Fibroblast of peridontal ligament (primary cell): ENCODE measurements at regions not wholly inside any gene's neighbourhood (a gene's known extent, or its start where the extent isn't known, plus 50 kb on each side); places are given as distances from the start of the nearest gene placed in this dataset.
A peak's percentile ranks its signal among the peaks of the same experiment; 100 is the strongest.
"Not testable (repeated sequence)": the region's sequence is repeated elsewhere in the genome, so short reads cannot be mapped to it uniquely, and the experiment has no call there.

ENCODE experiments used
- DNase-seq: peaks from one replicate; pipeline ENCODE4 v3.0.0-alpha.2; 2010; ENCODE audit errors: extremely low read depth

DNA sequence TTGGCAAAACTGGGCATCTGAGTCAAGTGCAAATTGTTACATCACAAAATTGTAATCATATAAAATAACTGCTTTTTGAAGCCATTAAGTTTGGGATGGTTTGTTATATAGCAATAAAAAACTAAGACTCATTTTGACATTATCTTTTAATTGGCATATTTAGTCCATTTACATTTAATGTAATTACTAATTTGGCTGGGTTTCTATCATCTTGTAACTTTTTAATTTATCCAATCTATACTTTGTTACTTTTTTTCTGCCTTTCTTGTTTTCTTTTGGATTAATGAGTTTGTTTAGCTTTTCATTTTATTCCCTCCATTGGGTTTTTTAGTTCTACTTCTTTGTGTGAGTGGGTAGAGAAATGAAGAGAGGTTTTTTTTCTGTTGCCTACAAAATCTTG, 76.3 kb downstream of the DRAM2 start:
- no peak for DNase-seq

DNA sequence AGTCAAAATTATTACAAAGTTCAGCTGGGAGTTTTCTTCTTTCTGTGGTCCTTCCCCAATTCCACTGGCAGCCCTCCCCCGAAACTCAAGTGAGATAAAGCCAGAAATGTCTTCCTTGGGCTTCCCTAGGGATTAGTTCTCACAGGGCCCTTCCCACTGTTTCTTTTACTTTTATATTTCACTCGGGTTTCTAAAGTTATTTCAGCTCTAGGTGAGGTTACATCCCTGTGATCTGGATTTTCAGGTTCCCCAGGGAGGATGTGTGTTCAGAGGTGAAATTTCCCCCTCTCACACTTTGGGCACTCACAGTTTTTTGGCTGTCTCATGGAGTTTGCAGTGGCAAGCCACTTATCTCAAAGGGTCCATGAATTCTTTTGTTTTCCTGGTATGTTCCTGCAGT, 77.3 kb downstream of the DRAM2 start:
- DNase-seq: no peak

DNA sequence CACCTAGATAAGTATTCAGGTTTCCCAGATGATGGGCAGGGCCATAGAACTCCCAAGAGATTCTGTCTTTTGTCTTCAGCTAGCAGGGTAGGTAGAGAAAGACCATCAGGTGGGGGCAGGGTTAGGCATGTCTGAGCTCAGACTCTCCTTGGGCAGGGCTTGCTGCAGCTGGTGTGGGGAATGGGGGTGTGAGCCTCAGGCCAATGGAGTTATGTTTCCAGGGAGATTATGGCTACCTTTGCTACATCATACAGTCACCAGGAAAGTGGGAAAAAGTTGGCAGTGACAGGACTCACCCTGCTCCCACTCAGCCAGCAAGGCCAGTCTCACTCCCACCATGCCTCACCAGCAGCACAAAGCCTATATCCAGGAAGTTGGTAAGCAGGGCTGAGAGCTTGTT, 77.8 kb downstream of the DRAM2 start:
- DNase-seq: no peak

DNA sequence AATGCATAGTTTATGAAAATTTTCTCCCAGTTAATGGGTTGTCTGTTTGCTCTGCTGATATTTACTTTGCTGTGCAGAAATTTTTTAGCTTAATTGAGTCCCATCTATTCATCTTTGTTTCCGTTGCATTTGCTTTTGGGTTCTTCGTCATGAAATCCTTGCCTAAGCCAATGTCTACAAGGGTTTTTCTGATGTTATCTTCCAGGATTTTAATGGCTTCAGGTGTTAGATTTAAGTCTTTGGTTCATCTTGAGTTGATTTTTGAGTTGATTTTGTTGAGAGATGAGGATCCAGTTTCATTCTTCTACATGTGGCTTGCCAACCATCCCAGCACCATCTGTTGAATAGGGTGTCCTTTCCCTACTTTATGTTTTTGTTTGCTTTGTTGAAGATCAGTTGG, 85.2 kb downstream of the DRAM2 start:
- no peak for DNase-seq

DNA sequence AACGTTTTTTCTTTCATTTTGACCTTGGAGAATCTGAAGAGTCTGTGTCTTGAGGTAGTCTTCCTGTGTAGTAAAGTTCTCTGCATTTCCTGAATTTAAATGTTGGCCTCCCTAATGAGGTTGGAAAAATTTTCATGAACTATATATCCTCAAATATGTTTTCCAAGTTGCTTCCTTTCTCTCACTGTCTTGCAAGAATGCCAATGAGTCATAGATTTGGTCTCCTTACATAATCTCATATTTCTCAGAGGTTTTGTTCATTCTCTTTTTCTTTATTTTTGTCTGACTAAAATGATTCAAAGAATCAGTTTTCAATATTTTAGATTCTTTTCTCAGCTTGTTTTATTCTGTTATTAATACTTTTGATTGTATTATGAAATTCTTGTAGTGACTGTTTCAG, 87.6 kb downstream of the DRAM2 start:
- peak; percentile 56 for DNase-seq

DNA sequence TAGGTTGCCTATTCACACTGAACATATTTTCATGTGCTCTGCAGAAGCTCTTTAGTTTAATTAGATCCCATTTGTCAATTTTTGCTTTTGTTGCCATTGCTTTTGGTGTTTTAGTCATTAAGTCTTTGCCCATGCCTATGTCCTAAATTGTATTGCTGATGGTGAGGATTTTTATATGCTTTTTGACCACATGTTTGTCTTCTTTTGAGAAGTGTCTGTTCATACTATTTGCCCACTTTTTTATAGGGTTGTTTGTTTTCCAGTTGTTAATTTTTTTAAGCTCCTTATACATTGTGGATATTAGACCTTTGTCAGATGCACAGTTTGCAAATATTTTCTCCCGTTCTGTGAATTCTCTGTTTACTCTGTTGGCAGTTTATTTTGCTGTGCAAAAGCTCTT, 84.5 kb upstream of the LRIF1 start:
- DNase-seq: not testable (repeated sequence)

DNA sequence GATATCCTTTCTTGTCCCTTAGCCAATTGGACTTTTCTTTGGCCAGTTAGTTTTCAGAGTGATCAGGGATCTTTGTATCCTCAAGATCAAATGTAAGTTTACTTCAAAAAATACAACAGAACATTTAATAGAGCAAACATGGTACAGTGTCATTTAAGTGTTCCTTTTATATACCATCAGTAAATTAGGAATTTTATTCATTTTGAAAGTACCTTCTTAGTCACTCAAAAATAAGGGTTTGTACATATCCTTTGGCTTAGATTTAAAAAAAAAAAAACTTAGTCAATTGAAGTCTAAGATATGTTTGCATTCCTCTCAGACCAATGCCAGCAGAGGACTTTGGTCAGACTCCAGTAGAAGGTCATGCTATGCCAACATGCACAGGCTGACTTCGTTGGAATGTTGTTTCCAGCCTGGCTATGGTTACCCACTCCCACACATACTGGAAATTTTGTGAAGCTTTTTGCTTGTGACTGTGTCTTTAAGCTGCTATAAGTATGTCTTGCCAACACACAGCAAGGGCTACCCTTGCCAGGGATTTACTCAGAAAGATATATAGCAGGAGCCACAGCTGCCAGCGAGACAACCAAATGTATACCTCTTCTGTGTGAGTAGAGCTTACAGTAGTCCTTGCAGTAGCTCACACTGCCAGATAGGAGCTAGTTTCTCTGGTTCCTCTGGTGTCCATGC, 81.5 kb upstream of the LRIF1 start:
- peak; percentile 45 for DNase-seq

DNA sequence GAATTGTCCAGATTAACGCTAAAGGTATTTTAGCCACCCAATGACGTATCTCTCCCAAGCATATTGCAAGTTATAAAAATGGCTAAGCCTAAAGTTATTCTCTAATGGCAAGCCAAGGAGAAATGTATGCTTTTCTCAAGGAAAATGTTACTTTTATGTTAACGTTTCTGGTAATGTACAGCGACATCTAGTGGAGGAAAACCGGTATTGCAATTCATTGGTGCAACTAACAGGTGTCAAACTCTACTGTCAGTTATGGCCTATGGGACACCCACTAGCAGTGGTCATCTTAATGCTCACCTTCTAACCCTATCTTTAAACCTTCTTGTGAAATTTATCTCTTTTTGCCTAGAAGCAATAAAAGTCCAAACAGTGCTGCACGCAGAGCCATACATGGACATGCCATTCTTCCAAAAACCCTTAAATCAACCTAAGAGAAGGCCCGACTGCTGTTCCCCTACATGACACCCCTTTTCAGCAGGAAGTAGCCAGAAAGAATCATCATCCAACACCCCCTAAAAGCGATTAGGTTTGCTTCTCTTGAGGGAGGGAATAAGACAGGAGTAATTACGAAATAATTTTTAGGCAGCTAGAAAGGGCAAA, 68.7 kb upstream of the LRIF1 start:
- peak; percentile 45 for DNase-seq

DNA sequence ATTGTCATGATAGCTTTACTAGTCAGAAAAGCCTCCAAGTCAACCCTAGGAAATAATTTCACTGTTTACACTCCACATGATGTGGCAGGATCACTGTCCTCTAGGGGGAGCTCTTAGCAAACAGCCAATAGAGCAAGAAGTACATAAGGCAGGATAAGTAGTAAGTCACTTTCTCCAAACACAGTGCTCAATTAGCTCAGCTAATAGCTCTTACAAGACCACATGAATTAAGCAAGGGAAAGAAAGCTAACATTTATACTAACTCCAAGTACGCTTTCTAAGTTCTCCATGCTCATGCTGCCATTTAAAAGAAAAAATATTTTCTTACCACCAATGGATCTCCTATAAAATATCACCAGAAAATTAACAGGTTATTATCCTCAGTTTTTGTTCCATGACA, 66.9 kb upstream of the LRIF1 start:
- peak; percentile 66 for DNase-seq

DNA sequence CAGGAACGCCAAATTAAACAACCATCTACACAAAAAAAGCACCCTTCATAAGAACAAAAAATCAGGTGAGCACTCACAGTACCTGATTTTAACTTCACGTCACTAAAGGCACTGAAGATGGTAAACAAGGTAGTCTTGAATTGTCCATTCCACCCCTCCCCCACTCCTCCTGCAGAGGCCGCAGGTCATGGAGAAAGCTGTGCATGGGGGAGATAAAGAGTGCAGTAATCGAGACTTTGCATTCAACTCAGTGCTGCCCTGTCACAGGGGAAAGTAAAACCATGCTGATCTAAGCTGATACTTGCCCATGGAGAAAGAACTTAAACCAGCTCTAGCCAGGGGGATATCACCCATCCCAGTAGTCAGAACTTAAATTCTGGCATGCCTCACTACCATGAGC, 61.4 kb upstream of the LRIF1 start:
- no peak for DNase-seq

DNA sequence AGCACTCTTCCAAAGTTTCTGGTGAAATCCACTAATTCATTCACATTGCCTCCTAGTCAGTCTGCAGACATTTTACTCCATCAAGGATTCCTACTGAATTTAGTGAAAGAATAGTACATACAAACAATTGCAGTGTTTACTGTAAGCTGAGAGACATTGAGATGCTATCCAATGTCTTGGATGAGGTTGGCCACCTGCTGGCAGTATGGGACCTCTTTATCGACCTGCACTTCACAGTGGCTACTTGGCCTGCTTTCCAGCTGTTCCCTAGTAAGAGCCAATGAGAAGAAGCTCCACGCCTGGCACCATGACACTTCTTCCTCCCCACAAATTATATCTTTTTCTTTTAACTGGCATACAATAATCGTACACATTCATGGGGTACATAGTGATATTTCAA, 51.5 kb upstream of the LRIF1 start:
- no peak for DNase-seq
